ENCODE measurements at regions not wholly inside any gene's neighbourhood (a gene's known extent, or its start where the extent isn't known, plus 50 kb on each side); places are given as distances from the start of the nearest gene placed in this dataset.
A peak's percentile ranks its signal among the peaks of the same experiment; 100 is the strongest.
"Not testable (repeated sequence)": the region's sequence is repeated elsewhere in the genome, so short reads cannot be mapped to it uniquely, and the experiment has no call there.

GRCh38 chr12:47608671-47609070, 97.2 kb downstream of the RPAP3 start:
- H3K9me3 Mint-ChIP-seq, result peaks cover 84% of the 10 kb centered on the region
- DNase-seq (ENCODE audit: low spot score); H3K4me1 Mint-ChIP-seq; CTCF ChIA-PET; ATAC-seq; H3K27ac Mint-ChIP-seq; H3K4me3 Mint-ChIP-seq: not testable (repeated sequence)
- POLR2A ChIA-PET, result interaction anchor here (0.7 kb wide), 1 partner anchor 642 kb away, joined by 4 read pairs; no protein-coding TSS in a partner anchor
- peaks cover 15% of the 10 kb centered on the region for H3K27me3 Mint-ChIP-seq (ENCODE audit: low read depth)
- peaks cover 74% of the 10 kb centered on the region for H3K36me3 Mint-ChIP-seq

GRCh38 chr12:47604221-47604873, 101.5 kb downstream of the RPAP3 start:
- TF ChIP-seq OVOL2 (CRISPR knock-in tag; IDR thresholded peaks at IDR 0.05; ENCODE audit: borderline replicate concordance), result no peak
- no peak for TF ChIP-seq ATF6 (CRISPR knock-in tag; IDR thresholded peaks at IDR 0.05)
- TF ChIP-seq ZBTB21 (CRISPR knock-in tag; IDR thresholded peaks at IDR 0.05; ENCODE audit: borderline replicate concordance), result no peak
- TF ChIP-seq GRHL2 (CRISPR knock-in tag; IDR thresholded peaks at IDR 0.05; ENCODE audit: insufficient replicate concordance, severe bottlenecking), result no peak
- no peak for TF ChIP-seq MYBL2 (CRISPR knock-in tag; IDR thresholded peaks at IDR 0.05)
- TF ChIP-seq NR3C1 (CRISPR knock-in tag; conservative IDR thresholded peaks at IDR 0.05; ENCODE audit: low read depth), result no peak
- no peak for TF ChIP-seq SMAD3 (CRISPR knock-in tag; IDR thresholded peaks at IDR 0.05; ENCODE audit: borderline replicate concordance)
- TF ChIP-seq FOXP1 (CRISPR knock-in tag; IDR thresholded peaks at IDR 0.05; ENCODE audit: borderline replicate concordance), result no peak
- TF ChIP-seq NFE2L1 (CRISPR knock-in tag; IDR thresholded peaks at IDR 0.05), result no peak
- ChIA-PET POLR2A (no interaction called here), CTCF (interaction anchor here (0.8 to 1.1 kb wide), 2 partner anchors 28 to 33 kb away, joined by 3 to 5 read pairs; no protein-coding TSS in a partner anchor)
- Mint-ChIP-seq H3K4me1 (0 out of 2 replicates have a peak, but pooled peaks cover 3% of the 10 kb centered on the region), H3K36me3 (peaks cover 48% of the 10 kb centered on the region), H3K4me3 (no peak overlapping the region), H3K9me3 (peaks cover 69% of the 10 kb centered on the region), H3K27ac (no peak overlapping the region), H3K27me3 (ENCODE audit: low read depth) (peaks cover 6% of the 10 kb centered on the region; the same call in 1 of the 2 replicates)
- ATAC-seq (no peak), DNase-seq (ENCODE audit: low spot score) (no peak)

GRCh38 chr12:47602949-47603558, 102.8 kb downstream of the RPAP3 start:
- POLR2A ChIA-PET, result no interaction called here
- TF ChIP-seq CDX4 (CRISPR knock-in tag; IDR thresholded peaks at IDR 0.05; ENCODE audit: borderline replicate concordance), result no peak
- TF ChIP-seq CREM (CRISPR knock-in tag; IDR thresholded peaks at IDR 0.05), result no peak
- no peak for TF ChIP-seq TEAD4 (CRISPR knock-in tag; IDR thresholded peaks at IDR 0.05)
- no peak for TF ChIP-seq NFE2L1 (CRISPR knock-in tag; IDR thresholded peaks at IDR 0.05)
- TF ChIP-seq MXD4 (CRISPR knock-in tag; IDR thresholded peaks at IDR 0.05; ENCODE audit: borderline replicate concordance), result no peak
- no peak for TF ChIP-seq NR1H2 (CRISPR knock-in tag; IDR thresholded peaks at IDR 0.05)
- no peak for TF ChIP-seq RELA (CRISPR knock-in tag; IDR thresholded peaks at IDR 0.05; ENCODE audit: borderline replicate concordance)
- TF ChIP-seq TP53 (CRISPR knock-in tag; IDR thresholded peaks at IDR 0.05), result no peak
- no peak for TF ChIP-seq STAT6 (CRISPR knock-in tag; conservative IDR thresholded peaks at IDR 0.05; ENCODE audit: low read depth)
- TF ChIP-seq JAZF1 (CRISPR knock-in tag; IDR thresholded peaks at IDR 0.05), result no peak
- no peak for TF ChIP-seq ZNF396 (CRISPR knock-in tag; IDR thresholded peaks at IDR 0.05; ENCODE audit: borderline replicate concordance)
- TF ChIP-seq GRHL2 (CRISPR knock-in tag; IDR thresholded peaks at IDR 0.05; ENCODE audit: insufficient replicate concordance, severe bottlenecking), result no peak
- TF ChIP-seq ZMAT4 (CRISPR knock-in tag; IDR thresholded peaks at IDR 0.05), result no peak
- ATAC-seq (peak; percentile 69; the same call in 1 of the 2 replicates), DNase-seq (ENCODE audit: low spot score) (no peak)
- H3K4me1 Mint-ChIP-seq, result 0 out of 2 replicates have a peak, but pooled peaks cover 3% of the 10 kb centered on the region
- CTCF ChIA-PET, result interaction anchor here (0.7 kb wide), 1 partner anchor 103 kb away, joined by 3 read pairs; the partner anchor contains the start of gene RPAP3
- H3K27me3 Mint-ChIP-seq (ENCODE audit: low read depth), result peaks cover 6% of the 10 kb centered on the region; the same call in 1 of the 2 replicates
- no peak overlapping the region for H3K27ac Mint-ChIP-seq
- H3K4me3 Mint-ChIP-seq, result no peak overlapping the region
- H3K36me3 Mint-ChIP-seq, result peaks cover 44% of the 10 kb centered on the region
- peaks cover 71% of the 10 kb centered on the region for H3K9me3 Mint-ChIP-seq

All from WTC11 (cell line).